GM23338 (cell line): ENCODE measurements at regions not wholly inside any gene's neighbourhood (a gene's known extent, or its start where the extent isn't known, plus 50 kb on each side); places are given as distances from the start of the nearest gene placed in this dataset.

ENCODE experiments used
- ATAC-seq: fragments of 200-7000 bp; cut with Tn5 transposase; 3 replicates; pipeline ENCODE4 v1.9.1; 2020
- DNase-seq: peaks from one replicate; pipeline ENCODE4 v3.0.0-alpha.2; 2015; ENCODE audit warnings: low spot score
- H2AFZ ChIP-seq: fragments of 200-600 bp; sonication (generic); 2 replicates; pipeline ENCODE4 v1.8.0; 2016; ENCODE audit warnings: antibody characterized with exemption, mild to moderate bottlenecking, moderate library complexity
- H3F3A ChIP-seq: fragments of 200-600 bp; sonication (generic); replicated peaks from 2 replicates; pipeline ENCODE4 v1.8.0; 2017; ENCODE audit warnings: antibody characterized with exemption, mixed run types, low read depth
- H3K27ac ChIP-seq: fragments of 200-600 bp; sonication (generic); 2 replicates; pipeline ENCODE4 v1.6.1; 2016; ENCODE audit warnings: low read depth
- H3K27me3 ChIP-seq: fragments of 200-600 bp; sonication (generic); 2 replicates; pipeline ENCODE4 v1.8.0; 2016; ENCODE audit warnings: mild to moderate bottlenecking, mixed run types, moderate library complexity; ENCODE audit not compliant: insufficient read depth
- H3K36me3 ChIP-seq: fragments of 200-600 bp; sonication (generic); 2 replicates; pipeline ENCODE4 v1.8.0; 2016; ENCODE audit warnings: mild to moderate bottlenecking; ENCODE audit not compliant: insufficient read depth
- H3K4me1 ChIP-seq: fragments of 200-600 bp; sonication (generic); 2 replicates; pipeline ENCODE4 v1.8.0; 2016; ENCODE audit warnings: mild to moderate bottlenecking, moderate library complexity; ENCODE audit not compliant: insufficient read depth
- H3K4me2 ChIP-seq: fragments of 200-600 bp; sonication (generic); 2 replicates; pipeline ENCODE4 v1.7.1; 2017; ENCODE audit warnings: mixed run types
- H3K4me3 ChIP-seq: fragments of 200-600 bp; sonication (generic); 2 replicates; pipeline ENCODE4 v1.6.1; 2016; ENCODE audit warnings: mixed run types
- H3K79me2 ChIP-seq: fragments of 200-600 bp; sonication (generic); replicated peaks from 2 replicates; pipeline ENCODE4 v1.8.0; 2017; ENCODE audit warnings: mild to moderate bottlenecking; ENCODE audit not compliant: insufficient read depth
- H3K9me2 ChIP-seq: fragments of 200-600 bp; sonication (generic); 2 replicates; pipeline ENCODE4 v1.8.0; 2017; ENCODE audit not compliant: insufficient read depth
- H4K20me1 ChIP-seq: fragments of 200-600 bp; sonication (generic); replicated peaks from 2 replicates; pipeline ENCODE4 v1.8.0; 2017; ENCODE audit warnings: mild to moderate bottlenecking; ENCODE audit not compliant: insufficient read depth
- H3K27ac Mint-ChIP-seq: 2 replicates; pipeline ENCODE4 v1.8.0; 2020; ENCODE audit warnings: inconsistent platforms, mild to moderate bottlenecking, moderate library complexity, mixed read lengths
- H3K27me3 Mint-ChIP-seq: 3 replicates; pipeline ENCODE4 v1.8.0; 2022; ENCODE audit warnings: low read depth, mild to moderate bottlenecking, moderate library complexity, mixed read lengths, inconsistent platforms; ENCODE audit not compliant: insufficient read depth, poor library complexity
- H3K36me3 Mint-ChIP-seq: 3 replicates; pipeline ENCODE4 v1.8.0; 2021; ENCODE audit warnings: low read depth, mild to moderate bottlenecking, inconsistent platforms, moderate library complexity, mixed read lengths
- H3K4me1 Mint-ChIP-seq: 3 replicates; pipeline ENCODE4 v1.8.0; 2020; ENCODE audit warnings: mild to moderate bottlenecking, inconsistent platforms, mixed read lengths
- H3K4me3 Mint-ChIP-seq: 3 replicates; pipeline ENCODE4 v1.8.0; 2021; ENCODE audit warnings: moderate library complexity, mild to moderate bottlenecking, inconsistent platforms, mixed read lengths
- H3K9me3 Mint-ChIP-seq: 3 replicates; pipeline ENCODE4 v1.8.0; 2020; ENCODE audit warnings: moderate library complexity, mild to moderate bottlenecking, inconsistent platforms, mixed read lengths
- CREB1 ChIP-seq: fragments of 250-450 bp; sonication (Bioruptor Pico); IDR thresholded peaks from 2 replicates; pipeline ENCODE4 v1.5.0; 2020; ENCODE audit warnings: low read depth, mild to moderate bottlenecking, moderate library complexity
- CTCF ChIP-seq, 2 experiments: fragments of 200-600 bp in 1 of 2; sonication (generic) in 1 of 2; conservative IDR thresholded peaks; 2 replicates each; pipeline versions ENCODE4 v1.5.1 to v1.6.1; 2016 to 2017; ENCODE audit warnings: antibody characterized with exemption in 2 of 2, low read depth in 2 of 2, mild to moderate bottlenecking in 2 of 2, moderate library complexity in 1 of 2
- EZH2 ChIP-seq: fragments of 200-600 bp; sonication (generic); IDR thresholded peaks from one replicate; pipeline ENCODE4 v1.8.0; 2017; ENCODE audit warnings: antibody characterized with exemption, mild to moderate bottlenecking, low read depth; ENCODE audit not compliant: unreplicated experiment
- EZH2phosphoT487 ChIP-seq: fragments of 200-600 bp; sonication (generic); IDR thresholded peaks from one replicate; pipeline ENCODE4 v1.8.1; 2018; ENCODE audit warnings: antibody characterized with exemption; ENCODE audit not compliant: unreplicated experiment
- JUNB ChIP-seq: IDR thresholded peaks from one replicate; pipeline ENCODE4 v1.6.1; 2016; ENCODE audit warnings: antibody characterized with exemption; ENCODE audit not compliant: unreplicated experiment
- NANOG ChIP-seq: IDR thresholded peaks from 2 replicates; pipeline ENCODE4 v1.6.1; 2016; ENCODE audit warnings: antibody characterized with exemption, borderline replicate concordance
- POLR2AphosphoS5 ChIP-seq: IDR thresholded peaks from 2 replicates; pipeline ENCODE4 v1.6.1; 2016; ENCODE audit warnings: antibody characterized with exemption, low read depth
- REST ChIP-seq: IDR thresholded peaks from one replicate; pipeline ENCODE4 v1.6.1; 2018; ENCODE audit warnings: antibody characterized with exemption; ENCODE audit not compliant: unreplicated experiment
- STAT1 ChIP-seq: IDR thresholded peaks from one replicate; pipeline ENCODE4 v1.6.1; 2016; ENCODE audit warnings: antibody characterized with exemption; ENCODE audit not compliant: unreplicated experiment
- ZNF114 ChIP-seq: fragments of 250-450 bp; sonication (Bioruptor Pico); IDR thresholded peaks from 2 replicates; pipeline ENCODE4 v1.5.0; 2020; ENCODE audit warnings: mild to moderate bottlenecking, moderate library complexity
- ZNF331 ChIP-seq: fragments of 250-450 bp; sonication (Bioruptor Pico); IDR thresholded peaks from 2 replicates; pipeline ENCODE4 v1.5.0; 2020; ENCODE audit warnings: low read depth, mild to moderate bottlenecking, moderate library complexity
- ZNF462 ChIP-seq: fragments of 250-450 bp; sonication (Bioruptor Pico); IDR thresholded peaks from 2 replicates; pipeline ENCODE4 v1.5.0; 2020; ENCODE audit warnings: mild to moderate bottlenecking, moderate library complexity
- TF ChIP-seq, protein P1 (sequence below): IDR thresholded peaks from 2 replicates; pipeline ENCODE4 v1.6.1; 2016; ENCODE audit warnings: antibody characterized with exemption

DNA sequence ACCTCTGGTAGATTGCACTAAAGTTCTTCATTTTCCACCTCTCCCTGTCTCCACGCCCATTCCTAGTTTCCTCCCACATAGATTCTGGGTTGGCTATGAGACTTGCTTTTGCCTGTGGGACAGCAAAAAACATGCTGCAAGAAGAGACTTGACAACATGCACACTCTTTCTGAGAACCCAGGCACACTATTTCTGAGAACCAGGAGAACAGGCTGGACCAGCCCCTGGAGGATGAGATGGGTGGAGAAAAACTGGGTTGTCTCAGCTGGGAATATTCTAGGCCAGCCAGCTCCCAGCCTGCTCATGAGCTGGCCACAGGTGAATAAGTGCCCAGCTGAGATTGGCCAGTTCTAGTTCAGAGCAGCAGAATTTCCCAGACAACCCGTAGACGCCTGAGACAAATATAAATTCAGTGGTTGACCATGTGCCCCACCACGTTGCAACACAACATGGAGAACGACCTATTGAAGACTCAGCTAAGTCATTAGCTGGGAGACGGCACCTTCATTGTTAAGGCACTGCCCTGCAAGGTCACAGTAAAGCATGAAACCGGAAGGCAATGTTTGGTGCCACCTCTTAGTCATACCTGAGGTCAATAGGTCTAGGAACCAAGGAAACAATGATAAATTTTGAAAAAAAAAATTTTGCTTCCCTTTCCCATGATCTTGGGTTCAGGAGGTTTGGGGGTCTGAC is 92.7 kb upstream of the AKR1E2 start:
- Histone ChIP-seq H3K36me3 (no peaks in the 10 kb centered on the region), H4K20me1 (no peaks in the 10 kb centered on the region), H3K4me3 (no peak overlapping the region), H3K9me2 (no peaks in the 10 kb centered on the region), H3K79me2 (no peaks in the 10 kb centered on the region), H2AFZ (peak overlapping the region; percentile 45; the same call in 1 of the 2 replicates), H3K27me3 (no peaks in the 10 kb centered on the region), H3K4me1 (no peaks in the 10 kb centered on the region), H3K27ac (no peak overlapping the region), H3K4me2 (no peak overlapping the region), H3F3A (no peaks in the 10 kb centered on the region)
- H3K4me3 Mint-ChIP-seq: no peak overlapping the region
- TF ChIP-seq CTCF (conservative IDR thresholded peaks at IDR 0.05; ENCODE audit: low read depth in 2 of 2) (no peak), EZH2phosphoT487 (no peak), NANOG (no peak), ZNF331 (no peak), ZNF114 (CRISPR knock-in tag) (no peak), CREB1 (CRISPR knock-in tag) (no peak), POLR2AphosphoS5 (no peak), ZNF462 (no peak), STAT1 (no peak), JUNB (no peak), EZH2 (no peak), REST (no peak)
- TF ChIP-seq, protein P1, sequence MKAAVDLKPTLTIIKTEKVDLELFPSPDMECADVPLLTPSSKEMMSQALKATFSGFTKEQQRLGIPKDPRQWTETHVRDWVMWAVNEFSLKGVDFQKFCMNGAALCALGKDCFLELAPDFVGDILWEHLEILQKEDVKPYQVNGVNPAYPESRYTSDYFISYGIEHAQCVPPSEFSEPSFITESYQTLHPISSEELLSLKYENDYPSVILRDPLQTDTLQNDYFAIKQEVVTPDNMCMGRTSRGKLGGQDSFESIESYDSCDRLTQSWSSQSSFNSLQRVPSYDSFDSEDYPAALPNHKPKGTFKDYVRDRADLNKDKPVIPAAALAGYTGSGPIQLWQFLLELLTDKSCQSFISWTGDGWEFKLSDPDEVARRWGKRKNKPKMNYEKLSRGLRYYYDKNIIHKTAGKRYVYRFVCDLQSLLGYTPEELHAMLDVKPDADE: no peak
- no peaks in the 10 kb centered on the region for H3K4me1 Mint-ChIP-seq
- H3K36me3 Mint-ChIP-seq: no peaks in the 10 kb centered on the region
- no peak overlapping the region for H3K27ac Mint-ChIP-seq
- no peaks in the 10 kb centered on the region for H3K27me3 Mint-ChIP-seq
- DNase-seq (no peak), ATAC-seq (no peak)
- H3K9me3 Mint-ChIP-seq: no peaks in the 10 kb centered on the region
